ENCODE measurements at regions not wholly inside any gene's neighbourhood (a gene's known extent, or its start where the extent isn't known, plus 50 kb on each side); places are given as distances from the start of the nearest gene placed in this dataset.
"Not testable (repeated sequence)": the region's sequence is repeated elsewhere in the genome, so short reads cannot be mapped to it uniquely, and the experiment has no call there.

- not testable (repeated sequence) for TF ChIP-seq CTCF (conservative IDR thresholded peaks at IDR 0.05; ENCODE audit: low read depth, low read length); POLR2A (IDR thresholded peaks at IDR 0.05; ENCODE audit: low read depth, low read length); USF2 (IDR thresholded peaks at IDR 0.05; ENCODE audit: low read depth, low read length); SMC3 (IDR thresholded peaks at IDR 0.05; ENCODE audit: low read depth, low read length); CEBPB (IDR thresholded peaks at IDR 0.05; ENCODE audit: low read depth, low read length); RAD21 (IDR thresholded peaks at IDR 0.05; ENCODE audit: low read length); FOS (IDR thresholded peaks at IDR 0.05; ENCODE audit: low read depth, low read length); RCOR1 (IDR thresholded peaks at IDR 0.05; ENCODE audit: insufficient replicate concordance, low read length); RFX5 (IDR thresholded peaks at IDR 0.05; ENCODE audit: low read depth, low read length); MAFK (IDR thresholded peaks at IDR 0.05; ENCODE audit: low read depth, low read length)
Measured at GRCh38 chr13:64077132-64077835, 2661.6 kb upstream of the PCDH20 start.
